Left ventricle myocardium inferior (tissue), 1 donor: ENCODE measurements at regions not wholly inside any gene's neighbourhood (a gene's known extent, or its start where the extent isn't known, plus 50 kb on each side); places are given as distances from the start of the nearest gene placed in this dataset.
"Not testable (repeated sequence)": the region's sequence is repeated elsewhere in the genome, so short reads cannot be mapped to it uniquely, and the experiment has no call there.

Source experiments
- DNase-seq: peaks from one replicate; pipeline ENCODE4 v3.0.0-alpha.2; 2020
- H3K27ac ChIP-seq: fragments of 200-600 bp; replicated peaks from 2 replicates; pipeline ENCODE4 v1.8.0; 2021
- H3K27me3 ChIP-seq: fragments of 200-600 bp; 2 replicates; pipeline ENCODE4 v1.8.0; 2021; ENCODE audit warnings: low read depth
- H3K36me3 ChIP-seq: fragments of 200-600 bp; 2 replicates; pipeline ENCODE4 v1.8.0; 2021
- H3K4me1 ChIP-seq: fragments of 200-600 bp; 2 replicates; pipeline ENCODE4 v1.8.0; 2021
- H3K4me3 ChIP-seq: fragments of 200-600 bp; 2 replicates; pipeline ENCODE4 v1.8.0; 2021; ENCODE audit warnings: mild to moderate bottlenecking, moderate library complexity
- H3K9me3 ChIP-seq: fragments of 200-600 bp; replicated peaks from 2 replicates; pipeline ENCODE4 v1.8.0; 2021
- intact Hi-C: fragments of 100-400 bp; cut with micrococcal nuclease; formaldehyde crosslinking; loops from one replicate; pipeline ENCODE4 v1.11.0; 2022
- TF ChIP-seq, protein P1 (sequence below): fragments of 200-600 bp; IDR thresholded peaks from 2 replicates; pipeline ENCODE4 v1.8.0; 2021; ENCODE audit warnings: antibody characterized with exemption, mild to moderate bottlenecking, borderline replicate concordance
- donor health status: DM: no; HTN: yes; CAD: no; lungs with severe emphysema.

DNA sequence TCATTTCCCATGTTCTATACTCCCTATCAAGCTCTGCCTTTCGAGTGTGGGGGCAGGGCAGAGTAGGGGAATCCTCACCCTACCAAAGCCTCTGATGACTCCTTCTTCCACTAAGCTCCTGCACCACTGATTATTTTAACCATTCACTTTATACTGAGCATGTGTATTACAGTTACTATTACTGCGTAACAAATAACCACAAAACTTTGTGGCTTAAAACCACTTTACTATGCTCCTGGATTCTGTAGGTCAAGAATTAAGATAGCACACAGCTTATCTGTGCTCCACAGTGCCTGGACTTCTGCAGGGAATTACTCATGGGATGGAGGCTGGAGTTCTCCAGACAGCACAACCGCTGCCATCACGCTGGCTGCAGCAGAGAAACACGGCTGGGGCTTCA lies 117.4 kb upstream of the DNAJC10 start:
- H3K27me3 ChIP-seq = no peaks in the 10 kb centered on the region
- no peak overlapping the region for H3K4me3 ChIP-seq
- H3K27ac ChIP-seq = no peak overlapping the region
- intact Hi-C loops = no loop called here
- H3K9me3 ChIP-seq = no peaks in the 10 kb centered on the region
- no peak for DNase-seq
- H3K4me1 ChIP-seq = no peaks in the 10 kb centered on the region
- TF ChIP-seq, protein P1, sequence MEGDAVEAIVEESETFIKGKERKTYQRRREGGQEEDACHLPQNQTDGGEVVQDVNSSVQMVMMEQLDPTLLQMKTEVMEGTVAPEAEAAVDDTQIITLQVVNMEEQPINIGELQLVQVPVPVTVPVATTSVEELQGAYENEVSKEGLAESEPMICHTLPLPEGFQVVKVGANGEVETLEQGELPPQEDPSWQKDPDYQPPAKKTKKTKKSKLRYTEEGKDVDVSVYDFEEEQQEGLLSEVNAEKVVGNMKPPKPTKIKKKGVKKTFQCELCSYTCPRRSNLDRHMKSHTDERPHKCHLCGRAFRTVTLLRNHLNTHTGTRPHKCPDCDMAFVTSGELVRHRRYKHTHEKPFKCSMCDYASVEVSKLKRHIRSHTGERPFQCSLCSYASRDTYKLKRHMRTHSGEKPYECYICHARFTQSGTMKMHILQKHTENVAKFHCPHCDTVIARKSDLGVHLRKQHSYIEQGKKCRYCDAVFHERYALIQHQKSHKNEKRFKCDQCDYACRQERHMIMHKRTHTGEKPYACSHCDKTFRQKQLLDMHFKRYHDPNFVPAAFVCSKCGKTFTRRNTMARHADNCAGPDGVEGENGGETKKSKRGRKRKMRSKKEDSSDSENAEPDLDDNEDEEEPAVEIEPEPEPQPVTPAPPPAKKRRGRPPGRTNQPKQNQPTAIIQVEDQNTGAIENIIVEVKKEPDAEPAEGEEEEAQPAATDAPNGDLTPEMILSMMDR = no peak
- H3K36me3 ChIP-seq = no peaks in the 10 kb centered on the region

DNA sequence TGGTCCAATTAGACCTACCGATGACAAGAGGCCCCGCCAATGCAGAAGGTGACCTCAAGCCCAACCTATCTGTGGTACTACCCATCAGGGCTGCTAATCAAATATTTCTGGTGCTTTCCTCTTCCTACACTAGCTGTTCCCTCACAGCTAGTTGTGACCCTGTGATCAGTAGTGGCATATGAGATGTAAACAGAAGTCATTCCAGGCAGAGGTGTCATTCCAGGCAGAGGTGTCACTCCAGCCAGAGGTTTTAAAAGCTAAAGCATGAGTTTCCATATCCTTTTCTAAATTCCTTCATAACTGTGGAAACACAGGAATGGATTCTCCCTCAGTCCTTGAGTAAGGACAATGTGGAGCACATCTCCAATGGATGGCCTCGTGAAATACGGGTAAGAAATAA lies 110.9 kb upstream of the DNAJC10 start:
- Histone ChIP-seq H3K4me1 (no peaks in the 10 kb centered on the region), H3K27me3 (no peaks in the 10 kb centered on the region), H3K4me3 (no peak overlapping the region), H3K9me3 (no peaks in the 10 kb centered on the region), H3K36me3 (no peaks in the 10 kb centered on the region), H3K27ac (no peak overlapping the region)
- intact Hi-C loops = no loop called here
- TF ChIP-seq, protein P1 = no peak
- DNase-seq = no peak

DNA sequence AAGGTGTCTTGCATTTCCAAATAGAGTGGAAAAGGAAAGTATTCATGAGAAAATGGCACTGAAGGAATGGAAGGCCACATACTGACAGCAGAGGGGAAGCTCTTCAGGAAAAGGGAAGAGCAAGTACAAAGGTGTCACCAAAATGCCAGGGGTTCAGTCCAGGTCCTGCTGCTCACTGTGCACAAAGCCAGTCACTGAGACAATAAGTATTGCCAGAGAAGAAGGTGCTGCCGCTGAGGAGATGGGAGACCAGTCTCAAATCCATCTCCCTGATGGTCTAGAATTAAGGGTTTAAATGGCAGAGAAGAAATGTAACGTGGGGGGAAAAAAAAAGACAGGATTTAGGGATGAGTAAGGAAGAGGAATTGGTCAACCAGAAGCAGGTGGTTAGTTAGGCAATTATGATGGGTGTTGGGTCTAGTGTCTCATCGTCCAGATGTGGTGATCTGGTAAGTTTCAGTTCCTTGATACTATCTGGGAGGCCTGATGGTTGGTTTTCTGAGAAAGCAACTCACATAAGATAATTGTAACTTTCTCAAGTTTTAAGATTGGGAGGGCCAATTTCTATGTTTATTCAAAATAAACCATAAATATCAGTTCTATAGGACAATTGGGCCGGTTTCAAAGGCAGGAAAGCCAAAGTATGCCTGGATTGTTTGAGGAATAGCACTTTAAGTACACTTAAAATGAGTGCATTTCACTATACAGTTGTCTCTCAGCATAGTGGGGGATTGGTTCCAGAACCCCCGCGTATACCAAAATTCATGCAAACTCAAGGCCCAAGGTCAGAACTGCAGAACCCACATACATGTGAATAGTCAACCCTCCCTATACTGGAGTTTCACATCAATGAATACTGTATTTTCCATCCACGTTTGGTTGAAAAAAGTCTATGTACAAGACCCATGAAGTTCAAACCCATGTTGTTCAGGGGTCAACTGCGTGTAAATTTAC lies 109.1 kb upstream of the DNAJC10 start:
- Histone ChIP-seq H3K27me3 (no peaks in the 10 kb centered on the region), H3K4me3 (no peak overlapping the region), H3K4me1 (peaks cover 5% of the 10 kb centered on the region), H3K9me3 (no peaks in the 10 kb centered on the region), H3K27ac (no peak overlapping the region), H3K36me3 (no peaks in the 10 kb centered on the region)
- no peak for DNase-seq
- intact Hi-C loops = no loop called here
- TF ChIP-seq, protein P1 = no peak

DNA sequence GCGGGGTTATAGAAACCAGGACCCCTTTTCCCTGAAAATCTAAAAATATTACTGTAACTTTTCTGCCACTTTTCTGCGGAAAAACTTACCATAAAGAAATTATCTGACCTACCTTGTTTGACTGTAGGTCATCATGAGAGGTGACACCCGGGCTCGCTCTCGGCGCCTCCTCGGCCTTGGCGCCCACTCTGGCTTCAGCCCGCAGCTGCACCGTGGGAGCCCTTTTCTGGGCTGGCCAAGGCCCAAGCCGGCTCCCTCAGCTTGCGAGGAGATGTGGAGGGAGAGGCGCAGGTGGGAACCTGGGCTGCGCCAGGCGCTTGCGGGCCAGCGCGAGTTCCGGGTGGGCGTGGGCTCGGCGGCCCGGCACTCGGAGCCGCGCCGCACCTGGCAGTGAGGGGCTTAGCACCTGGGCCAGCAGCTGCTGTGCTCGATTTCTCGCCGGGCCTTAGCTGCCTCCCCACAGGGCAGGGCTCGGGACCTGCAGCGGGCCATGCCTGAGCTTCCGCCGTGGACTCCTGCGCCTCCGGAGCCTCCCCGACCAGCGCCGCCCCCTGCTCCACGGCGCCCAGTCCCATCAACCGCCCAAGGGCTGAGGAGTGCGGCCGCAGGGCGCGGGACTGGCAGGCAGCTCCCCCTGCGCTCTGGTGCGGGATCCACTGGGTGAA lies 107.7 kb upstream of the DNAJC10 start:
- Histone ChIP-seq H3K4me1 (peaks cover 8% of the 10 kb centered on the region), H3K36me3 (no peaks in the 10 kb centered on the region), H3K9me3 (no peaks in the 10 kb centered on the region), H3K27me3 (no peaks in the 10 kb centered on the region), H3K4me3 (no peak overlapping the region), H3K27ac (no peak overlapping the region)
- intact Hi-C loops = no loop called here
- no peak for DNase-seq
- TF ChIP-seq, protein P1 = no peak

DNA sequence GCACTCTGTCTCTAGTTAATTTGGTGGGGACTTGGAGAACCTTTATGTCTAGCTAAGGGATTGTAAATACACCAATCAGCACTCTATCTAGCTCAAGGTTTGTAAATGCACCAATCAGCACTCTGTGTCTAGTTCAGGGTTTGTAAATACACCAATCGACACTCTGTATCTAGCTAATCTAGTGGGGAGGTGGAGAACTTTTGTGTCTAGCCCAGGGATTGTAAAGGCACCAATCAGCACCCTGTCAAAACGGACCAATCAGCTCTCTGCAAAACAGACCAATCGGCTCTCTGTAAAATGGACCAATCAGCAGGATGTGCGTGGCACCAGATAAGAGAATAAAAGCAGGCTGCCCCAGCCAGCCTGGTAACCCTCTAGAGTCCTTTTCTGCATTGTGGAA lies 107.1 kb upstream of the DNAJC10 start:
- H3K36me3 ChIP-seq, H3K27me3 ChIP-seq, DNase-seq, H3K9me3 ChIP-seq, H3K4me1 ChIP-seq, H3K27ac ChIP-seq, intact Hi-C loops, H3K4me3 ChIP-seq: not testable (repeated sequence)

DNA sequence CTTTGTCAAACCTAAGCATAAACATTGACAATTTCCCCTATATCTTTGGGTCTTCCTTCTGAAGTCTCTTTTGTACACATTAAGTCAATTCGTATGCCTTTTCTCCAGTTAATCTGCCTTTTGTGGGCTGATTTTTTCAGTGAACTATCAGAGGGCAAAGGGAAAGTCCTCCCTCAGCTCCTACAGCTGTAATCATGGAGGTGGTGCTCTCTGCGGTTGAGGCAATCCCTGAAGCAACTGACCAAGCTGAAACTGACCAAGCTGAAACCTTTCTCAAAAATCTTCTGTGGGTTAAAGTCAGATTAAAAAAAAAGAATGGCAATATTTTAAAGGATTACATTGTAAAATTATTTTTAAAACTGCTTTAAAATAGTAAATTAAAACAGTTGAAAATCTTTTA lies 105.8 kb upstream of the DNAJC10 start:
- TF ChIP-seq, protein P1 = no peak
- no peaks in the 10 kb centered on the region for H3K9me3 ChIP-seq
- no peak overlapping the region for H3K4me3 ChIP-seq
- DNase-seq = no peak
- H3K27ac ChIP-seq = no peak overlapping the region
- intact Hi-C loops = no loop called here
- H3K27me3 ChIP-seq = no peaks in the 10 kb centered on the region
- H3K4me1 ChIP-seq = peaks cover 8% of the 10 kb centered on the region
- H3K36me3 ChIP-seq = no peaks in the 10 kb centered on the region
